H1 (cell line): ENCODE measurements at regions not wholly inside any gene's neighbourhood (a gene's known extent, or its start where the extent isn't known, plus 50 kb on each side); places are given as distances from the start of the nearest gene placed in this dataset.

Source experiments
- ASH2L ChIP-seq: fragments of 200-600, 300-600 bp; sonication (generic); IDR thresholded peaks from one replicate; pipeline ENCODE4 v1.7.1; 2017; ENCODE audit warnings: low read length
- BRCA1 ChIP-seq: IDR thresholded peaks from 2 replicates; pipeline ENCODE4 v1.6.1; 2012; ENCODE audit warnings: low read depth, low read length, improper control_type of control experiment
- CREB1 ChIP-seq: IDR thresholded peaks from 2 replicates; pipeline ENCODE4 v1.6.1; 2012; ENCODE audit warnings: inconsistent platforms
- CTCF ChIP-seq, 3 experiments: IDR thresholded peaks; 1 replicate in 2 of 3; 2 replicates in 1 of 3; pipeline versions ENCODE4 v1.5.1 to v1.6.1; 2011; ENCODE audit warnings: low read length in 3 of 3, mild to moderate bottlenecking in 3 of 3, inconsistent platforms in 2 of 3, low read depth in 1 of 3, moderate library complexity in 1 of 3; ENCODE audit not compliant: insufficient read depth in 1 of 3; ENCODE audit errors: control extremely low read depth in 1 of 3
- EZH2 ChIP-seq: fragments of 200-600 bp; sonication (generic); IDR thresholded peaks from 2 replicates; pipeline ENCODE4 v1.7.1; 2012; ENCODE audit warnings: low read depth, mild to moderate bottlenecking, moderate library complexity, low read length, inconsistent platforms; ENCODE audit not compliant: severe bottlenecking
- HDAC2 ChIP-seq, 2 experiments: fragments of 300-600 bp in 1 of 2; sonication (generic) in 1 of 2; IDR thresholded peaks; 2 replicates each; pipeline ENCODE4 v1.6.1; 2011 to 2012; ENCODE audit warnings: low read depth in 2 of 2, low read length in 2 of 2, mild to moderate bottlenecking in 2 of 2, moderate library complexity in 2 of 2, borderline replicate concordance in 1 of 2, inconsistent platforms in 1 of 2
- HDAC6 ChIP-seq: IDR thresholded peaks from one replicate; pipeline ENCODE4 v1.7.1; 2012; ENCODE audit warnings: low read depth, mild to moderate bottlenecking, inconsistent platforms, low read length, moderate library complexity
- POLR2A ChIP-seq, 2 experiments: IDR thresholded peaks; 1 replicate in 1 of 2; 2 replicates in 1 of 2; pipeline ENCODE4 v1.6.1; 2011; ENCODE audit warnings: low read depth in 2 of 2, low read length in 2 of 2, mild to moderate bottlenecking in 2 of 2; ENCODE audit errors: control extremely low read depth in 1 of 2
- RAD21 ChIP-seq, 2 experiments: IDR thresholded peaks in 1 of 2; conservative IDR thresholded peaks in 1 of 2; 2 replicates each; pipeline ENCODE4 v1.6.1; 2011; ENCODE audit warnings: low read depth in 2 of 2, low read length in 2 of 2, improper control_type of control experiment in 1 of 2, inconsistent platforms in 1 of 2, mild to moderate bottlenecking in 1 of 2, moderate library complexity in 1 of 2
- SIN3A ChIP-seq, 2 experiments: IDR thresholded peaks in 1 of 2; conservative IDR thresholded peaks in 1 of 2; 2 replicates each; pipeline ENCODE4 v1.6.1; 2011 to 2012; ENCODE audit warnings: low read length in 2 of 2, improper control_type of control experiment in 1 of 2, low read depth in 1 of 2, mild to moderate bottlenecking in 1 of 2
- SP4 ChIP-seq: IDR thresholded peaks from 2 replicates; pipeline ENCODE4 v1.6.1; 2012; ENCODE audit warnings: low read length, inconsistent platforms
- TAF7 ChIP-seq: optimal IDR thresholded peaks from 2 replicates; pipeline ENCODE3; 2011; ENCODE audit warnings: low read depth, mild to moderate bottlenecking, inconsistent platforms, low read length, moderate library complexity, borderline replicate concordance
- ZNF274 ChIP-seq: IDR thresholded peaks from 2 replicates; pipeline ENCODE4 v1.7.0; 2012; ENCODE audit warnings: low read length, borderline replicate concordance; ENCODE audit errors: extremely low read depth

DNA sequence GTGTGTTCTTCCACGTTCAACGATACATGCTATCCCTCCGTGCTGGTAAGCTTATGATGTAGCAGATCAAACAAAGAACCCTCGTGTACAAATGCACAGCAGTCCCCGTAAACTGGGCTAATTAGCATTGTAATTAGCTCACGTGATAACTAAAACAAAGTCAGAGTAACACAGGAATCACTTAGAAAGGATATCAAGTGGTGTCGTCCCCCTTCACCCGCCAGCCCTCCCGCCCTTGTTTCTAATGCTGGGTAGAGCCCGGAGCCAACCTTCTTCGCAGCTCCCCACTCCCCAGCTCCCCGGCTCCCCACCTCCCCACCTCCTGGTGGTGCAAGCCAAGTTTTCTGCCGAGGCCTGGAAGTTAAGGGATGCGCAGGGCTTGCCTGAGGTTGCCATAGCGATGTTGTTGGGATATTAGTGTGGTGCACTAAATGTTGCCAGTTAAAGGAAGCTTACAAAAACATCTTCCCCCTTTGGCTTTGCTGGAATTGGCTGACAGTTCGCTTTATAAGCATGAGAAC is 357.9 kb upstream of the CCNH start:
- no peak for TF ChIP-seq CTCF (IDR thresholded peaks at IDR 0.05; ENCODE audit: control extremely low read depth in 1 of 3, insufficient read depth in 1 of 3, low read depth in 1 of 3, low read length in 3 of 3)
- TF ChIP-seq SIN3A (conservative IDR thresholded peaks at IDR 0.05 in 1 of 2, IDR thresholded peaks at IDR 0.05 in 1 of 2; ENCODE audit: low read depth in 1 of 2, low read length in 2 of 2), result no peak
- TF ChIP-seq HDAC6, result no peak
- no peak for TF ChIP-seq POLR2A (IDR thresholded peaks at IDR 0.05; ENCODE audit: control extremely low read depth in 1 of 2, low read depth in 2 of 2, low read length in 2 of 2)
- TF ChIP-seq RAD21 (IDR thresholded peaks at IDR 0.05 in 1 of 2, conservative IDR thresholded peaks at IDR 0.05 in 1 of 2; ENCODE audit: low read depth in 2 of 2, low read length in 2 of 2), result peak in 1 of 2 experiments; percentile 26; a peak in 2 of 4 replicates
- TF ChIP-seq BRCA1, result no peak
- no peak for TF ChIP-seq CREB1
- no peak for TF ChIP-seq TAF7
- TF ChIP-seq ZNF274, result no peak
- TF ChIP-seq SP4, result no peak
- no peak for TF ChIP-seq EZH2
- no peak for TF ChIP-seq HDAC2 (IDR thresholded peaks at IDR 0.05; ENCODE audit: borderline replicate concordance in 1 of 2, low read depth in 2 of 2, low read length in 2 of 2)
- peak; percentile 66 for TF ChIP-seq ASH2L
